Trophoblast cell (in vitro differentiated cells and primary cell): ENCODE measurements at regions not wholly inside any gene's neighbourhood (a gene's known extent, or its start where the extent isn't known, plus 50 kb on each side); places are given as distances from the start of the nearest gene placed in this dataset.
"Not testable (repeated sequence)": the region's sequence is repeated elsewhere in the genome, so short reads cannot be mapped to it uniquely, and the experiment has no call there.

Source experiments
- DNase-seq, 2 donors: peaks; one replicate each; pipeline ENCODE4 v3.0.0-alpha.2; 2016
- H2AFZ ChIP-seq: 2 replicates; pipeline ENCODE4 v1.6.1; 2013; ENCODE audit warnings: low read length, moderate library complexity, mild to moderate bottlenecking; ENCODE audit not compliant: insufficient read depth, poor library complexity
- H2AK5ac ChIP-seq: 2 replicates; pipeline ENCODE4 v1.6.1; 2013; ENCODE audit warnings: mild to moderate bottlenecking, low read length
- H2BK120ac ChIP-seq: 2 replicates; pipeline ENCODE4 v1.6.1; 2013; ENCODE audit warnings: low read length, mild to moderate bottlenecking, moderate library complexity; ENCODE audit not compliant: insufficient read depth, poor library complexity
- H2BK12ac ChIP-seq: 2 replicates; pipeline ENCODE4 v1.6.1; 2013; ENCODE audit warnings: mild to moderate bottlenecking, low read length, moderate library complexity
- H2BK5ac ChIP-seq: 2 replicates; pipeline ENCODE4 v1.6.1; 2013; ENCODE audit warnings: low read length, low read depth, moderate library complexity, mild to moderate bottlenecking; ENCODE audit not compliant: poor library complexity
- H3K14ac ChIP-seq: 2 replicates; pipeline ENCODE4 v1.6.1; 2013; ENCODE audit warnings: mild to moderate bottlenecking, low read length
- H3K18ac ChIP-seq: 2 replicates; pipeline ENCODE4 v1.6.1; 2013; ENCODE audit warnings: mild to moderate bottlenecking, low read length
- H3K23ac ChIP-seq: 2 replicates; pipeline ENCODE4 v1.6.1; 2013; ENCODE audit warnings: low read length
- H3K27ac ChIP-seq: 2 replicates; pipeline ENCODE4 v1.5.1; 2013; ENCODE audit warnings: low read depth, mild to moderate bottlenecking, inconsistent platforms, low read length, moderate library complexity
- H3K27me3 ChIP-seq: 2 replicates; pipeline ENCODE4 v1.6.1; 2013; ENCODE audit warnings: inconsistent platforms, mild to moderate bottlenecking, low read length, moderate library complexity; ENCODE audit not compliant: insufficient read depth
- H3K36me3 ChIP-seq, 2 experiments: 1 replicate in 1 of 2; 2 replicates in 1 of 2; pipeline ENCODE4 v1.6.1; 2013; ENCODE audit warnings: low read length in 2 of 2, mild to moderate bottlenecking in 2 of 2, moderate library complexity in 1 of 2; ENCODE audit not compliant: insufficient read depth in 2 of 2, control insufficient read depth in 1 of 2
- H3K4ac ChIP-seq: 2 replicates; pipeline ENCODE4 v1.6.1; 2013; ENCODE audit warnings: low read depth, mild to moderate bottlenecking, low read length, moderate library complexity
- H3K4me1 ChIP-seq, 2 experiments: 1 replicate in 1 of 2; 2 replicates in 1 of 2; pipeline ENCODE4 v1.6.1; 2013; ENCODE audit warnings: low read length in 2 of 2, mild to moderate bottlenecking in 2 of 2, moderate library complexity in 1 of 2; ENCODE audit not compliant: insufficient read depth in 2 of 2, control insufficient read depth in 1 of 2
- H3K4me2 ChIP-seq: 2 replicates; pipeline ENCODE4 v1.6.1; 2013; ENCODE audit warnings: inconsistent platforms, mild to moderate bottlenecking, low read length, moderate library complexity
- H3K4me3 ChIP-seq: 2 replicates; pipeline ENCODE4 v1.5.1; 2013; ENCODE audit warnings: mild to moderate bottlenecking, low read depth, low read length, inconsistent platforms
- H3K79me1 ChIP-seq: one replicate; pipeline ENCODE4 v1.6.1; 2013; ENCODE audit warnings: low read length
- H3K79me2 ChIP-seq: 2 replicates; pipeline ENCODE4 v1.6.1; 2013; ENCODE audit warnings: low read length, mild to moderate bottlenecking; ENCODE audit not compliant: control insufficient read depth, insufficient read depth, poor library complexity
- H3K9ac ChIP-seq: 2 replicates; pipeline ENCODE4 v1.6.1; 2013; ENCODE audit warnings: mild to moderate bottlenecking, low read length
- H3K9me3 ChIP-seq: 2 replicates; pipeline ENCODE4 v1.6.1; 2013; ENCODE audit warnings: low read depth, mild to moderate bottlenecking, control low read depth, inconsistent platforms, low read length; ENCODE audit not compliant: insufficient read depth
- H4K12ac ChIP-seq: 2 replicates; pipeline ENCODE4 v1.6.1; 2013; ENCODE audit warnings: low read depth, mild to moderate bottlenecking, low read length, moderate library complexity
- H4K8ac ChIP-seq: 2 replicates; pipeline ENCODE4 v1.6.1; 2013; ENCODE audit warnings: low read depth, mild to moderate bottlenecking, low read length, moderate library complexity
- H4K91ac ChIP-seq: one replicate; pipeline ENCODE4 v1.6.1; 2013; ENCODE audit warnings: low read depth, mild to moderate bottlenecking, low read length, moderate library complexity
- WGBS: extraction: QIAGEN DNeasy Blood & Tissue Kit; methylation state at CpG from one replicate; pipeline ENCODE4 v1.1.7; 2013; ENCODE audit warnings: missing lambda C conversion rate; ENCODE audit not compliant: insufficient read length, insufficient coverage; ENCODE audit errors: extremely low coverage; 5-methylcytosine and 5-hydroxymethylcytosine counted together

DNA sequence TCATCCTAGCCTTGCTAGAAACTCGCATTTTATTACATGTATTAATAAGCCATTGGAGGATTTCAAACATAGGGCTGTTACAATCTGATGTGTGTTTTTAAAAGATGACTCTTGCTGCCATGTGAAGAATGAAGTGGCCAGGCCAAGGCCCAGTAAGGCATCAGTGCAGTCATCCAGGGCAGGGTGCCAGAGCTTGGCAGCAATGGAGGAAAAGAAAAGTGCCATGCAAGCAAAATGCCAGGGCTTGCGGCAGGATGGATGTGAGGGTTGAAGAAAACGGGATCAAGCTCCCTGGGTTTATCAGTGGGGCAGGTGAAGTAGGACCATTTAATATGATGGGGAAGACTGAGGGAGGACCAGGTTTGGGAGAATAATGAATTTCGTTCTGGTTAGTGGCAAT lies 183.6 kb downstream of the MINAR1 start:
- WGBS = no CpG with 5 or more reads among the region's 4 CpGs
- no peak overlapping the region for H3K23ac ChIP-seq
- H3K79me1 ChIP-seq = no peaks in the 10 kb centered on the region
- no peak for DNase-seq
- H3K4me3 ChIP-seq = no peak overlapping the region
- no peaks in the 10 kb centered on the region for H3K4me1 ChIP-seq
- no peak overlapping the region for H2BK12ac ChIP-seq
- no peak overlapping the region for H4K8ac ChIP-seq
- no peak overlapping the region for H3K4ac ChIP-seq
- no peak overlapping the region for H3K9ac ChIP-seq
- no peaks in the 10 kb centered on the region for H3K9me3 ChIP-seq
- H2BK120ac ChIP-seq = no peak overlapping the region
- no peak overlapping the region for H4K12ac ChIP-seq
- no peaks in the 10 kb centered on the region for H3K27me3 ChIP-seq
- no peak overlapping the region for H2AFZ ChIP-seq
- H3K14ac ChIP-seq = no peak overlapping the region
- H3K79me2 ChIP-seq = no peaks in the 10 kb centered on the region
- H2BK5ac ChIP-seq = no peak overlapping the region
- H3K18ac ChIP-seq = no peak overlapping the region
- H4K91ac ChIP-seq = no peak overlapping the region
- H3K4me2 ChIP-seq = no peak overlapping the region
- H3K27ac ChIP-seq = no peak overlapping the region
- H2AK5ac ChIP-seq = no peak overlapping the region
- H3K36me3 ChIP-seq = no peaks in the 10 kb centered on the region

DNA sequence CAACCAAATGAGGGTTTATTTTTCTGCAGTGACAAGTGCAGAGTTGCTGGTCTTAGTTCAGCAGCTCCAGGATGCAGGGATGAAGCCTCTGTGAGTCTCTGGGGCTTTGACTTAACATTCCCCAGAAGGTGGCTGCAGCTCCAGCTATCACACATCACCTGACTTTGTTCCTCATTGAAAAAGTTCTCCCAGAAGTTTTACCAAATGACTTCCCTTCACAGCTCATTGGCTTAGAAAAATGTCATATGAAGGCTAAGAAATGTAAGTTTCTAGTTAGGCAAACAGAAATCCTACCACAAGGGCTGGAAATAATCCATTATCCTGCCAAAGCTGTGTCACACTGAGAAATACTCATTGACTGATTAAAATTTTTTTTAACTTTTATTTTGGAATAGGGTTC lies 184.9 kb downstream of the MINAR1 start:
- H4K91ac ChIP-seq = no peak overlapping the region
- no peak overlapping the region for H3K14ac ChIP-seq
- no peak overlapping the region for H3K4ac ChIP-seq
- no peak overlapping the region for H2BK5ac ChIP-seq
- H3K18ac ChIP-seq = no peak overlapping the region
- H3K79me1 ChIP-seq = no peaks in the 10 kb centered on the region
- no peak overlapping the region for H3K23ac ChIP-seq
- H3K36me3 ChIP-seq = no peaks in the 10 kb centered on the region
- H3K4me3 ChIP-seq = no peak overlapping the region
- H3K9me3 ChIP-seq = no peaks in the 10 kb centered on the region
- no peaks in the 10 kb centered on the region for H3K27me3 ChIP-seq
- no peaks in the 10 kb centered on the region for H3K4me1 ChIP-seq
- no peak overlapping the region for H2BK120ac ChIP-seq
- H2BK12ac ChIP-seq = no peak overlapping the region
- DNase-seq = no peak
- H3K9ac ChIP-seq = no peak overlapping the region
- H2AK5ac ChIP-seq = no peak overlapping the region
- H3K4me2 ChIP-seq = no peak overlapping the region
- no peak overlapping the region for H4K8ac ChIP-seq
- H3K27ac ChIP-seq = no peak overlapping the region
- H3K79me2 ChIP-seq = no peaks in the 10 kb centered on the region
- H2AFZ ChIP-seq = no peak overlapping the region
- H4K12ac ChIP-seq = no peak overlapping the region

DNA sequence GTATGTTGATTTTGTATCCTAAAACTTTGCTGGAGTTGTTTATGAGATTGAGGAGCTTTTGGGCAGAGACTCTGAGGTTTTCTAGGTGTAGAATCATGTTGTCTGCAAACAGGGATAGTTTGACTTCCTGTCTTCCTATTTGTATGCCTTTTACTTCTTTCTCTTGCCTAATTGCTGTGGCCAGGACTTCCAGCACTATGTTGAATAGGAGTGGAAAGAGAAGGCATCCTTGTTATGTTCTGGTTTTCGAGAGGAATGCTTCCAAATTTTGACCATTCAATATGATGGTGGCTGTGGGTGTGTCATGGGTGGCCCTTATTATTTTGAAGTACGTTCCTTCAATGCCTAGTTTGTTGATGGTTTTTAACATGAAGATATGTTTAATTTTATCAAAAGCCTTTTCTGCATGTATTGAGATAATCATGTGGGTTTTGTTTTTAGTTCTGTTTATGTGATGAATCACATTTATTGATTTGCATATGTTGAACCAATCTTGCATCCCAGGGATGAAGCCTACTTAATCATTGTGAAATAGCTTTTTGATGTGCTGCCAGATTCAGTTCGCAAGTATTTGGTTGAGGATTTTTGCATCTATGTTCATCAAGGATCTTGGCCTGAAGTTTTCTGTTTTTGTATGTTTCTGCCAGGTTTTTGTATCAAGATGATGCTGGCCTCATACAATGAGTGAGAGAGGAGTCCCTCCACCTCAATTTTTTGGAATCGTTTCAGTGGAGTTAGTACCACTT lies 188.1 kb downstream of the MINAR1 start:
- no peaks in the 10 kb centered on the region for H3K79me1 ChIP-seq
- no peak for DNase-seq
- no peak overlapping the region for H3K27ac ChIP-seq
- no peaks in the 10 kb centered on the region for H3K4me1 ChIP-seq
- H4K8ac ChIP-seq = no peak overlapping the region
- H4K91ac ChIP-seq = no peak overlapping the region
- H3K36me3 ChIP-seq = no peaks in the 10 kb centered on the region
- no peak overlapping the region for H3K9ac ChIP-seq
- H3K4me2 ChIP-seq = no peak overlapping the region
- no peak overlapping the region for H2AK5ac ChIP-seq
- H3K4me3 ChIP-seq = no peak overlapping the region
- no peak overlapping the region for H4K12ac ChIP-seq
- H2AFZ ChIP-seq = no peak overlapping the region
- WGBS = no CpG with 5 or more reads among the region's 4 CpGs
- H3K23ac ChIP-seq = no peak overlapping the region
- no peaks in the 10 kb centered on the region for H3K27me3 ChIP-seq
- H3K4ac ChIP-seq = no peak overlapping the region
- no peaks in the 10 kb centered on the region for H3K79me2 ChIP-seq
- H2BK5ac ChIP-seq = no peak overlapping the region
- no peak overlapping the region for H2BK12ac ChIP-seq
- no peak overlapping the region for H2BK120ac ChIP-seq
- H3K14ac ChIP-seq = no peak overlapping the region
- H3K9me3 ChIP-seq = no peaks in the 10 kb centered on the region
- no peak overlapping the region for H3K18ac ChIP-seq

DNA sequence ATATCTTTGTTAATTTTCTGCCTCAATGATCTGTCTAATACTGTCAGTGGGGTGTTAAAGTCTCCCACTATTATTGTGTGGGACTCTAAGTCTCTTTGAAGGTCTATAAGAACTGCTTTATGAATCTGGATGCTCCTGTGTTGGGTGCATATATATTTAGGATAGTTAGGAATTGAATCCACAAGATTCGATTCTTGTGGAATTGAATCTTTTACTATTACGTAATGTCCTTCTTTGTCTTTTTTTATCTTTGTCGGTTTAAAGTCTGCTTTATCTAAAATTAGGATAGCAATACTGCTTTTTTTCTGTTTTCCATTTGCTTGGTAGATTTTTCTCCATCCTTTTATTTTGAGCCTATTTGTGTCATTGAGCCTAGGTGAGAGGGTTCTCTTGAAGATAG lies 189.7 kb downstream of the MINAR1 start:
- not testable (repeated sequence) for H3K4ac ChIP-seq, H4K8ac ChIP-seq, H3K4me3 ChIP-seq, H2AK5ac ChIP-seq, H3K27me3 ChIP-seq, H3K4me2 ChIP-seq, H3K9me3 ChIP-seq, H2BK120ac ChIP-seq, H3K14ac ChIP-seq, H4K91ac ChIP-seq, H3K36me3 ChIP-seq, H2AFZ ChIP-seq, H3K18ac ChIP-seq, H3K4me1 ChIP-seq, DNase-seq, H2BK12ac ChIP-seq, H3K79me2 ChIP-seq, H2BK5ac ChIP-seq, H3K27ac ChIP-seq, H3K23ac ChIP-seq, H4K12ac ChIP-seq, H3K9ac ChIP-seq, H3K79me1 ChIP-seq
- WGBS = no CpG with 5 or more reads among the region's 3 CpGs
